MCF 10A (cell line): ENCODE measurements at regions not wholly inside any gene's neighbourhood (a gene's known extent, or its start where the extent isn't known, plus 50 kb on each side); places are given as distances from the start of the nearest gene placed in this dataset.
A peak's percentile ranks its signal among the peaks of the same experiment; 100 is the strongest.

Experiments used
- BruUV-seq: library from RNA; stranded (reverse); fragments of 400-500 nt; replicated peaks from 2 replicates; lab custom pipeline; 2021; lab: Mats Ljungman, UMichigan
- CTCF ChIA-PET: fragments of 300-600 bp; sonication (Branson Sonifier 250); formaldehyde crosslinking; extraction: SDS; loops from one replicate; lab custom pipeline; 2021; ENCODE audit warnings: antibody characterized with exemption, inconsistent platforms; lab: Yijun Ruan, JAX
- POLR2A ChIA-PET: fragments of 300-600, 350-650 bp; sonication (Branson Sonifier 250); formaldehyde crosslinking; extraction: SDS; loops from one replicate; lab custom pipeline; 2020; ENCODE audit warnings: antibody characterized with exemption, inconsistent platforms; lab: Yijun Ruan, JAX
- DNase-seq: peaks from one replicate; pipeline ENCODE4 v3.0.0-alpha.2; 2018; ENCODE audit not compliant: unreplicated experiment
- H3K27ac Mint-ChIP-seq: one replicate; pipeline ENCODE4 v1.8.0; 2022; ENCODE audit warnings: mild to moderate bottlenecking, low read depth, mixed read lengths; ENCODE audit not compliant: unreplicated experiment
- H3K27me3 Mint-ChIP-seq: one replicate; pipeline ENCODE4 v1.8.0; 2022; ENCODE audit warnings: mixed read lengths; ENCODE audit not compliant: insufficient read depth, unreplicated experiment
- H3K36me3 Mint-ChIP-seq: one replicate; pipeline ENCODE4 v1.8.0; 2022; ENCODE audit warnings: mild to moderate bottlenecking, moderate library complexity, mixed read lengths; ENCODE audit not compliant: insufficient read depth, unreplicated experiment
- H3K4me1 Mint-ChIP-seq: one replicate; pipeline ENCODE4 v1.8.0; 2022; ENCODE audit warnings: mixed read lengths; ENCODE audit not compliant: insufficient read depth, unreplicated experiment
- H3K4me3 Mint-ChIP-seq: one replicate; pipeline ENCODE4 v1.8.0; 2022; ENCODE audit warnings: mild to moderate bottlenecking, moderate library complexity, mixed read lengths; ENCODE audit not compliant: unreplicated experiment
- H3K9me3 Mint-ChIP-seq: one replicate; pipeline ENCODE4 v1.8.0; 2022; ENCODE audit warnings: mixed read lengths; ENCODE audit not compliant: unreplicated experiment
- CTCF ChIP-seq: fragments of 200-600 bp; IDR thresholded peaks from one replicate; pipeline ENCODE4 v1.8.0; 2022; ENCODE audit warnings: antibody characterized with exemption, mild to moderate bottlenecking; ENCODE audit not compliant: unreplicated experiment
- intact Hi-C: fragments of 100-400 bp; cut with micrococcal nuclease; formaldehyde crosslinking; loops from 2 replicates; pipeline ENCODE4 v1.14.1; 2022

- no peak for DNase-seq
- Mint-ChIP-seq H3K27me3 (no peaks in the 10 kb centered on the region), H3K4me3 (no peak overlapping the region), H3K9me3 (peaks cover 26% of the 10 kb centered on the region), H3K36me3 (no peaks in the 10 kb centered on the region), H3K27ac (no peak overlapping the region), H3K4me1 (peaks cover 8% of the 10 kb centered on the region)
- POLR2A ChIA-PET, result interaction anchor here (0.8 kb wide), 1 partner anchor 404 kb away, joined by 3 read pairs; no protein-coding TSS in a partner anchor
- TF ChIP-seq CTCF, result no peak
- BruUV-seq, result no TSS peak
- intact Hi-C loops, result no loop called here
- CTCF ChIA-PET, result no interaction called here
Measured at GRCh38 chr2:7586898-7587297, 669.7 kb downstream of the RNF144A start.

- CTCF ChIA-PET, result no interaction called here
- intact Hi-C loops, result no loop called here
- POLR2A ChIA-PET, result no interaction called here
- no TSS peak for BruUV-seq
- H3K36me3 Mint-ChIP-seq, result no peaks in the 10 kb centered on the region
- TF ChIP-seq CTCF, result no peak
- peak; percentile 60 for DNase-seq
- no peaks in the 10 kb centered on the region for H3K27me3 Mint-ChIP-seq
- H3K9me3 Mint-ChIP-seq, result peaks cover 17% of the 10 kb centered on the region
- H3K4me3 Mint-ChIP-seq, result no peak overlapping the region
- no peak overlapping the region for H3K27ac Mint-ChIP-seq
- H3K4me1 Mint-ChIP-seq, result peaks cover 8% of the 10 kb centered on the region
Measured at GRCh38 chr2:7588295-7588694, 671.1 kb downstream of the RNF144A start.

GRCh38 chr2:7592618-7593140 lies 675.5 kb downstream of the RNF144A start:
- CTCF ChIA-PET, result no interaction called here
- Mint-ChIP-seq H3K36me3 (no peaks in the 10 kb centered on the region), H3K4me3 (no peak overlapping the region), H3K27ac (no peak overlapping the region), H3K4me1 (peaks cover 8% of the 10 kb centered on the region), H3K9me3 (no peaks in the 10 kb centered on the region), H3K27me3 (no peaks in the 10 kb centered on the region)
- POLR2A ChIA-PET, result no interaction called here
- no peak for DNase-seq
- no peak for TF ChIP-seq CTCF
- intact Hi-C loops, result no loop called here
- no TSS peak for BruUV-seq

GRCh38 chr2:7593360-7593759 lies 676.1 kb downstream of the RNF144A start:
- no peak overlapping the region for H3K27ac Mint-ChIP-seq

More at GRCh38 chr2:7593360-7593759, 676.1 kb downstream of the RNF144A start:
- intact Hi-C loops, result no loop called here
- peaks cover 4% of the 10 kb centered on the region for H3K4me1 Mint-ChIP-seq
- BruUV-seq, result no TSS peak
- no peaks in the 10 kb centered on the region for H3K9me3 Mint-ChIP-seq
- no peak for TF ChIP-seq CTCF
- no peaks in the 10 kb centered on the region for H3K36me3 Mint-ChIP-seq
- POLR2A ChIA-PET, result no interaction called here
- H3K4me3 Mint-ChIP-seq, result no peak overlapping the region
- no peaks in the 10 kb centered on the region for H3K27me3 Mint-ChIP-seq
- CTCF ChIA-PET, result no interaction called here
- no peak for DNase-seq
